ENCODE measurements at regions not wholly inside any gene's neighbourhood (a gene's known extent, or its start where the extent isn't known, plus 50 kb on each side); places are given as distances from the start of the nearest gene placed in this dataset.

DNA sequence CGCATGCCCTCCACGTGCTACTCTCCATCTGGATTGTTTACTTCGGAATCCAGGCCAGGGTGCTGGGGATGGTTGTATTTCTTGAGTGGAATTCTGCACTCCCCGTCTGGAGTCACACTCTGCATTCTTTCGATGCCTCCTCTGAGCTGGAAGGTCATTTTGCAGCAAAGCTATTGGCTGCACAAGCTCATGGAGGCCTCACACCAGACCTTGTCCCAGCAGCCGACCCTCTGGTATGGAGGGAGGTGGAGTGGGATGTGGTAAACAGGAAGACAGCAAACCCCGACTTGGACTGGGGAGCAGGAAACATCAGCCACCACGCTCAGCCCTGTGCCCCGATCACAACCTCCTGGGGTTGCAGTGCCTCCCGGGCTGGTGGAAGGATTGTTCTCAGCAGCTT lies 225.3 kb upstream of the LNX1 start:
- TF ChIP-seq EZH2 (IDR thresholded peaks at IDR 0.05; ENCODE audit: insufficient read depth, low read length), result no peak
- TF ChIP-seq, protein P1, sequence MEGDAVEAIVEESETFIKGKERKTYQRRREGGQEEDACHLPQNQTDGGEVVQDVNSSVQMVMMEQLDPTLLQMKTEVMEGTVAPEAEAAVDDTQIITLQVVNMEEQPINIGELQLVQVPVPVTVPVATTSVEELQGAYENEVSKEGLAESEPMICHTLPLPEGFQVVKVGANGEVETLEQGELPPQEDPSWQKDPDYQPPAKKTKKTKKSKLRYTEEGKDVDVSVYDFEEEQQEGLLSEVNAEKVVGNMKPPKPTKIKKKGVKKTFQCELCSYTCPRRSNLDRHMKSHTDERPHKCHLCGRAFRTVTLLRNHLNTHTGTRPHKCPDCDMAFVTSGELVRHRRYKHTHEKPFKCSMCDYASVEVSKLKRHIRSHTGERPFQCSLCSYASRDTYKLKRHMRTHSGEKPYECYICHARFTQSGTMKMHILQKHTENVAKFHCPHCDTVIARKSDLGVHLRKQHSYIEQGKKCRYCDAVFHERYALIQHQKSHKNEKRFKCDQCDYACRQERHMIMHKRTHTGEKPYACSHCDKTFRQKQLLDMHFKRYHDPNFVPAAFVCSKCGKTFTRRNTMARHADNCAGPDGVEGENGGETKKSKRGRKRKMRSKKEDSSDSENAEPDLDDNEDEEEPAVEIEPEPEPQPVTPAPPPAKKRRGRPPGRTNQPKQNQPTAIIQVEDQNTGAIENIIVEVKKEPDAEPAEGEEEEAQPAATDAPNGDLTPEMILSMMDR (IDR thresholded peaks at IDR 0.05; ENCODE audit: insufficient read depth, low read depth, low read length), result no peak
- Histone ChIP-seq H3K9me3 (ENCODE audit: insufficient read depth, low read depth, low read length) (no peaks in the 10 kb centered on the region), H3K9ac (ENCODE audit: low read length) (no peak overlapping the region), H3K27me3 (ENCODE audit: insufficient read depth, low read length) (no peaks in the 10 kb centered on the region), H3K79me2 (ENCODE audit: insufficient read depth, low read length) (no peaks in the 10 kb centered on the region), H3K27ac (ENCODE audit: low read depth, low read length) (no peak overlapping the region), H3K36me3 (ENCODE audit: insufficient read depth, low read length) (no peaks in the 10 kb centered on the region), H3K4me2 (ENCODE audit: low read length) (no peak overlapping the region), H4K20me1 (ENCODE audit: insufficient read depth, low read length) (no peaks in the 10 kb centered on the region), H3K4me1 (ENCODE audit: insufficient read depth, low read length) (no peaks in the 10 kb centered on the region), H3K4me3 (ENCODE audit: insufficient read depth, low read depth, low read length) (no peak overlapping the region), H2AFZ (ENCODE audit: low read depth, low read length) (no peak overlapping the region)
- no peak for FAIRE-seq
- no peak for DNase-seq (ENCODE audit: low read depth)
- Mint-ChIP-seq H3K27me3 (ENCODE audit: low read depth, unreplicated experiment) (no peaks in the 10 kb centered on the region), H3K36me3 (ENCODE audit: low read depth, unreplicated experiment) (no peaks in the 10 kb centered on the region), H3K9me3 (ENCODE audit: unreplicated experiment) (no peaks in the 10 kb centered on the region), H3K27ac (ENCODE audit: unreplicated experiment) (no peak overlapping the region), H3K4me3 (ENCODE audit: unreplicated experiment) (no peak overlapping the region), H3K4me1 (ENCODE audit: low read depth, unreplicated experiment) (no peaks in the 10 kb centered on the region)

DNA sequence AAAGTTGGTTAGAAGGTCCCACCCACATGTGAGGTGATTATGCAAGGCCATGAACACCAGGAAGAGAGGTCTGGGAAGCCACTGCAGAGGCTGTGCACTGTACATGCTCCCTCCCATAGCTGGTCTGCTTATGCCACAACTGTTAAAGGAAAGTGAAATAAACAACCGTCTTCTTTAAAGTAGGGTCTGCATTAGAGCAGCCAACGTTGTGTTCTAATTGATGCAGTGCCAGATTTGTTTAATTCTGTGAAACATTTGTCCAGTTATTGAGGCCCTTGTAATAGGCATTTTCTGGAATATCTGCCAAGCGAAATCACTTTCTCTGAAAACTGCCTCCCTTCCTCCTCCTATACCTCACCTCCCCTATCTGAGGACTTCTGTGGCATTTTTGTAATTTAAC lies 224.0 kb upstream of the LNX1 start:
- Histone ChIP-seq H3K4me1 (ENCODE audit: insufficient read depth, low read length) (no peaks in the 10 kb centered on the region), H3K4me3 (ENCODE audit: insufficient read depth, low read depth, low read length) (no peak overlapping the region), H3K79me2 (ENCODE audit: insufficient read depth, low read length) (no peaks in the 10 kb centered on the region), H4K20me1 (ENCODE audit: insufficient read depth, low read length) (no peaks in the 10 kb centered on the region), H3K9ac (ENCODE audit: low read length) (no peak overlapping the region), H2AFZ (ENCODE audit: low read depth, low read length) (no peak overlapping the region), H3K36me3 (ENCODE audit: insufficient read depth, low read length) (no peaks in the 10 kb centered on the region), H3K9me3 (ENCODE audit: insufficient read depth, low read depth, low read length) (no peaks in the 10 kb centered on the region), H3K4me2 (ENCODE audit: low read length) (no peak overlapping the region), H3K27me3 (ENCODE audit: insufficient read depth, low read length) (no peaks in the 10 kb centered on the region), H3K27ac (ENCODE audit: low read depth, low read length) (no peak overlapping the region)
- FAIRE-seq, result no peak
- Mint-ChIP-seq H3K27me3 (ENCODE audit: low read depth, unreplicated experiment) (no peaks in the 10 kb centered on the region), H3K9me3 (ENCODE audit: unreplicated experiment) (no peaks in the 10 kb centered on the region), H3K4me1 (ENCODE audit: low read depth, unreplicated experiment) (no peaks in the 10 kb centered on the region), H3K4me3 (ENCODE audit: unreplicated experiment) (no peak overlapping the region), H3K27ac (ENCODE audit: unreplicated experiment) (no peak overlapping the region), H3K36me3 (ENCODE audit: low read depth, unreplicated experiment) (no peaks in the 10 kb centered on the region)
- DNase-seq (ENCODE audit: low read depth), result no peak
- TF ChIP-seq, protein P1 (IDR thresholded peaks at IDR 0.05; ENCODE audit: insufficient read depth, low read depth, low read length), result no peak
- TF ChIP-seq EZH2 (IDR thresholded peaks at IDR 0.05; ENCODE audit: insufficient read depth, low read length), result no peak

DNA sequence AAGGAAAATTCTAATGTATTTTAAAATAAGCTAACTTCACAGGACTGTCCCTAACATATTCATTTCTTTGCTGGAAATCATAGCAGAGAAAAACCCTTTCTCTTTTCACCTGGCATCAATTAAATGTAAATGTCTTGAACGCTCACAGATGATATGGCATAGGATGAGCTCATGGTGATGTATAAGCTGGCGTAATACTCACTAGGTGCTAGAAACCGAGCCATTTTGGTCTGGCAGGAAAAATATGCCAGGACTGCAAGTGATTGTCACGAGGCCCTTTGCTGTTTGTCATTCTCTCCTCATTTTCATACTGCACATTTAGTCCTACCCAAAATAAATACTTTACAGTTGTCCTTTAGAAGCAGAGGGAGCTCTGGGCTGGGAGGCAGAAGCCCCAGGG lies 222.7 kb upstream of the LNX1 start:
- Histone ChIP-seq H3K4me1 (ENCODE audit: insufficient read depth, low read length) (no peaks in the 10 kb centered on the region), H3K27me3 (ENCODE audit: insufficient read depth, low read length) (no peaks in the 10 kb centered on the region), H3K4me2 (ENCODE audit: low read length) (no peak overlapping the region), H3K9ac (ENCODE audit: low read length) (no peak overlapping the region), H3K36me3 (ENCODE audit: insufficient read depth, low read length) (no peaks in the 10 kb centered on the region), H3K79me2 (ENCODE audit: insufficient read depth, low read length) (no peaks in the 10 kb centered on the region), H3K27ac (ENCODE audit: low read depth, low read length) (no peak overlapping the region), H3K4me3 (ENCODE audit: insufficient read depth, low read depth, low read length) (no peak overlapping the region), H4K20me1 (ENCODE audit: insufficient read depth, low read length) (no peaks in the 10 kb centered on the region), H2AFZ (ENCODE audit: low read depth, low read length) (no peak overlapping the region), H3K9me3 (ENCODE audit: insufficient read depth, low read depth, low read length) (no peaks in the 10 kb centered on the region)
- no peaks in the 10 kb centered on the region for H3K4me1 Mint-ChIP-seq (ENCODE audit: low read depth, unreplicated experiment)
- TF ChIP-seq, protein P1 (IDR thresholded peaks at IDR 0.05; ENCODE audit: insufficient read depth, low read depth, low read length), result no peak
- no peak for TF ChIP-seq EZH2 (IDR thresholded peaks at IDR 0.05; ENCODE audit: insufficient read depth, low read length)
- FAIRE-seq, result no peak
- H3K27me3 Mint-ChIP-seq (ENCODE audit: low read depth, unreplicated experiment), result no peaks in the 10 kb centered on the region
- no peaks in the 10 kb centered on the region for H3K36me3 Mint-ChIP-seq (ENCODE audit: low read depth, unreplicated experiment)
- no peak overlapping the region for H3K4me3 Mint-ChIP-seq (ENCODE audit: unreplicated experiment)
- no peak overlapping the region for H3K27ac Mint-ChIP-seq (ENCODE audit: unreplicated experiment)
- DNase-seq (ENCODE audit: low read depth), result no peak
- no peaks in the 10 kb centered on the region for H3K9me3 Mint-ChIP-seq (ENCODE audit: unreplicated experiment)
